GM13976 (cell line): ENCODE measurements at regions not wholly inside any gene's neighbourhood (a gene's known extent, or its start where the extent isn't known, plus 50 kb on each side); places are given as distances from the start of the nearest gene placed in this dataset.

ENCODE experiments used
- DNase-seq: peaks from one replicate; pipeline ENCODE4 v3.0.0; 2012; ENCODE audit warnings: low spot score
- in situ Hi-C: fragments of 300-500 bp; cut with MboI; formaldehyde crosslinking; loops from one replicate; pipeline ENCODE4 v1.12.0; 2022; ENCODE audit warnings: low sequenced_read_pairs, mixed read lengths, inconsistent platforms; ENCODE audit not compliant: unreplicated experiment
- TF ChIP-seq, protein P1 (sequence below): IDR thresholded peaks from 2 replicates; pipeline ENCODE4 v1.5.1; 2012; ENCODE audit warnings: borderline replicate concordance, mild to moderate bottlenecking; ENCODE audit not compliant: insufficient read depth; ENCODE audit errors: extremely low read depth, missing control alignments, control extremely low read depth

DNA sequence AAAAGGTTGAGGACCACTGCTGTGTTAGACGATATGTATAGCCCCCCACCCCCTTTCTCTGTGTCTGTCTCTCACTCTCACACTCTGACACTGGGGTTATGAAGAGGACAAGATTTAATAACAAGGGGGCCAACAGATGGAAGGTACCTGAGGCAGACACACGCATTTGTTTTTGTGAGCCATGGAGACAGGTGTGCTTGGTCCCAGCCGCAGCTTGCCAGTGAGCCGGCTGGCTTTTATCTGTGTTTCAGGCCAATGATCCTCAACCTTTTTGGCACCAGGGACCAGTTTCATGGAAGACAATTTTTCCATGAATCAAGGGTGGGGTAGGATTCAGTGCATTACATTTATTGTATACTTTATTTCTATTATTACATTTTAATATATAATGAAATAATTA lies 394.9 kb upstream of the RGMA start:
- in situ Hi-C loops, result no loop called here
- TF ChIP-seq, protein P1, sequence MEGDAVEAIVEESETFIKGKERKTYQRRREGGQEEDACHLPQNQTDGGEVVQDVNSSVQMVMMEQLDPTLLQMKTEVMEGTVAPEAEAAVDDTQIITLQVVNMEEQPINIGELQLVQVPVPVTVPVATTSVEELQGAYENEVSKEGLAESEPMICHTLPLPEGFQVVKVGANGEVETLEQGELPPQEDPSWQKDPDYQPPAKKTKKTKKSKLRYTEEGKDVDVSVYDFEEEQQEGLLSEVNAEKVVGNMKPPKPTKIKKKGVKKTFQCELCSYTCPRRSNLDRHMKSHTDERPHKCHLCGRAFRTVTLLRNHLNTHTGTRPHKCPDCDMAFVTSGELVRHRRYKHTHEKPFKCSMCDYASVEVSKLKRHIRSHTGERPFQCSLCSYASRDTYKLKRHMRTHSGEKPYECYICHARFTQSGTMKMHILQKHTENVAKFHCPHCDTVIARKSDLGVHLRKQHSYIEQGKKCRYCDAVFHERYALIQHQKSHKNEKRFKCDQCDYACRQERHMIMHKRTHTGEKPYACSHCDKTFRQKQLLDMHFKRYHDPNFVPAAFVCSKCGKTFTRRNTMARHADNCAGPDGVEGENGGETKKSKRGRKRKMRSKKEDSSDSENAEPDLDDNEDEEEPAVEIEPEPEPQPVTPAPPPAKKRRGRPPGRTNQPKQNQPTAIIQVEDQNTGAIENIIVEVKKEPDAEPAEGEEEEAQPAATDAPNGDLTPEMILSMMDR, result no peak
- DNase-seq, result no peak

DNA sequence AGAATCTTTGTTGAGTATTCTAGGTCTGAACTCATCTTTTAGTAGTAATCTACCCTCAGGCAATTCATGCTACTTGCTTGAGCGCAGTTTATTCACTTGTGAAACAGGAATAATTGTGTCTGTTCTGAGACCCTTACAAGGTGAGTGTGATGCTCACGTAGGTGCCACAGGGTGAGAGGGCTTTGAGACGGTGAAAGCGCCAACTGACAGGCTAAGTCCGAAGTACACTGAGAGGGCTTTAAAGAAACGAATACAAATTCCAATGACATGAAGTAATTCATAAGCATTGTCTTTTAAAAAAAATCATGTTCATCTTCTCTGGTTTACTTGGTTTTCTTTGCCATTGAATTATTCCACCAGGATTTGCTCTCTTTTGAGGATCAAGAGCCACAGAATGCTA lies 393.7 kb upstream of the RGMA start:
- no peak for DNase-seq
- TF ChIP-seq, protein P1, result no peak
- in situ Hi-C loops, result no loop called here

DNA sequence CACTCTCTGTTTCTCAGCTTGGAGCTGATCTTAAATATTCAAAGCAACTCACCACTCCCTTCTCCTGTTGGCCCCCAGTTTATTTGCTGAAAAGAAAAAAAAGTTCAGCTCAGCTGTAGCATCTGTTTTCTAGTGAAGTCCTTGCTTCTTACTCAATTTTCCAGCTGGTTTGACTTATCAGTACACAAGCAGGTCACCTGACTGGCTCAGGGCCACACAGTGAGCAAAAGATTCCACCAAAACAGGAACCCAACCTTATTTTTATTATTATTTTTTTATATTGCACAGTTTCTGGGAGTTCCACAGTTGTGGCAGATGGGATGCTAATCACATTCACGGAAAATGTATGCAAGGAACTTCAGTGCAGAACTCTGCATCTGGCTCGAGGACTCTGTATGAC lies 390.7 kb upstream of the RGMA start:
- TF ChIP-seq, protein P1, result no peak
- DNase-seq, result no peak
- in situ Hi-C loops, result no loop called here

DNA sequence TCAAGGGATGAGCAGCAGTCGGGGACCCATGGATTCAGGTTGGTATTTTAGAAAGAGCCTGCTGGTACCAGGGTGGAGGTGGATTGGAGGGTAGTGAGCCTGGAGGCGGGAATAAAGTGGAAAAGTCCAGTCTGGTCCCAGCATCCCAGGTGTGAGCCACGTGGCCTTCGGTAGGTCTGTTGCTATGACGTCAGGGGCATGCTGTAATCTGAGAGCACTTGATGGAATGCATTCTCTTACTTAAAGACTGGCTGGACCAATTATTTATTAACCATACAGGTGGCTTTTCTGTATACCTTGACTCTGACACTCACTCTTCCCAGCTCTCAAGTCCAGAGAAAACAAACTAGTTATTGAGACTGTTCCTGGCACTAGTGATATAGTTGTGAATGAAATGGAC lies 389.9 kb upstream of the RGMA start:
- TF ChIP-seq, protein P1, result no peak
- no peak for DNase-seq
- in situ Hi-C loops, result no loop called here

GRCh38 chr15:93477721-93478120 lies 388.7 kb upstream of the RGMA start:
- TF ChIP-seq, protein P1, result no peak
- in situ Hi-C loops, result no loop called here
- no peak for DNase-seq

DNA sequence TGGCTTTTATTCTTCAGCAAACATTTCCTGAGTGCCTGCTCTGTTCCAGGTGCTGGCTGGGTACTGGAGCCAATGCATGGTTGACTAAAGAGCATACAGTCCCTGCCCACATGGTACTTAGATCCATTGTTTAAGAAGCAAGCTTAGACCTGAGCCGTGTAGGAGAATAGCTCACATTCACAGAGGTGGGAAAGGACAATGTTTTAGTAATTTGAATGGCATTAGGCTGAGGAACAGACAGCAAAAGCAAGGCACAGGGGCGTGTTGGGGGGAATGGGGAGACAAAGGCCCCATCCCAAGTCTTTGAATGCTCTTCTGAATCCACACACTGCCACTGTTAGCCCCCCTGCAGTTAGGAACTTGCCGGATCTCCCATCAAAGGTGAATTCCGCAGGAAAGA lies 388.2 kb upstream of the RGMA start:
- in situ Hi-C loops, result no loop called here
- DNase-seq, result no peak
- TF ChIP-seq, protein P1, result no peak
